ENCODE measurements at regions not wholly inside any gene's neighbourhood (a gene's known extent, or its start where the extent isn't known, plus 50 kb on each side); places are given as distances from the start of the nearest gene placed in this dataset.

- TF ChIP-seq CTCF (optimal IDR thresholded peaks at IDR 0.05 in 1 of 3, IDR thresholded peaks at IDR 0.05 in 1 of 3, conservative IDR thresholded peaks at IDR 0.05 in 1 of 3; ENCODE audit: extremely low read depth in 1 of 3, insufficient read depth in 2 of 3, low read length in 3 of 3) = no peak
- no peak for TF ChIP-seq EZH2 (IDR thresholded peaks at IDR 0.05; ENCODE audit: low read length)
Observed at GRCh38 chrX:33416273-33416805, 205.0 kb upstream of the DMD start.
